ENCODE measurements at regions not wholly inside any gene's neighbourhood (a gene's known extent, or its start where the extent isn't known, plus 50 kb on each side); places are given as distances from the start of the nearest gene placed in this dataset.

GRCh38 chrX:39201305-39201990 lies 400.2 kb downstream of the MID1IP1 start:
- no peak overlapping the region for H3K27ac ChIP-seq
- DNase-seq (ENCODE audit: low spot score) (no peak), ATAC-seq (ENCODE audit: insufficient number of reproducible peaks, low FRiP score, low read depth) (no peak)
- TF ChIP-seq CTCF (IDR thresholded peaks at IDR 0.05), result no peak
- H3K9me3 ChIP-seq, result no peaks in the 10 kb centered on the region
- H3K4me1 ChIP-seq (ENCODE audit: control insufficient read depth in 1 of 2, low read depth in 2 of 2), result peaks cover 0 to 10% of the 10 kb centered on the region in 2 donors
- H3K27me3 ChIP-seq (replicated peaks; ENCODE audit: insufficient read depth), result no peaks in the 10 kb centered on the region
- H3K4me3 ChIP-seq, result no peak overlapping the region
- H3K36me3 ChIP-seq, result no peaks in the 10 kb centered on the region

DNA sequence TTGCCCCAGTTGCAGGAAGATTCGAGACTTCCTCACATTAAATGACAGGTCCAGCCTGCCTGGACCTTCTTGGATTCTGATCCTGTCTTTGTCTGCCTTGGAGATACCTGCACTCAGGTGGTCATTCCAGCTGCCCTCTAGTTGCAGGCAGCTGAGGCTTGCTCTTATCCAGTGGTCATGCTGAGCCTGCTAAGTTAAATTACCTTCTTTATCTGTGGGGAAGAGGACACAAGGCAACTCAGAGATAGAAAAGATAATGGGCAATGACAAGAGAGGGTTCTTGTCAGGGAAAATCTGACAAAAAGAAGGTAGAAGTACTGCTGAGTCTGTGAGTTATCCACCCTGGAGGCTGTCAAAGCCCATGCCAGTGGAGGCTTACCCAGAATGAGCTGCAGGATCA lies 401.4 kb downstream of the MID1IP1 start:
- Histone ChIP-seq H3K27me3 (replicated peaks; ENCODE audit: insufficient read depth) (no peaks in the 10 kb centered on the region), H3K4me1 (ENCODE audit: control insufficient read depth in 1 of 2, low read depth in 2 of 2) (no peaks in the 10 kb centered on the region)
- no peak for TF ChIP-seq CTCF (IDR thresholded peaks at IDR 0.05)

GRCh38 chrX:39203427-39203826 lies 402.2 kb downstream of the MID1IP1 start:
- Histone ChIP-seq H3K4me3 (no peak overlapping the region), H3K27ac (no peak overlapping the region), H3K27me3 (replicated peaks; ENCODE audit: insufficient read depth) (no peaks in the 10 kb centered on the region), H3K4me1 (ENCODE audit: control insufficient read depth in 1 of 2, low read depth in 2 of 2) (no peaks in the 10 kb centered on the region), H3K36me3 (no peaks in the 10 kb centered on the region), H3K9me3 (no peaks in the 10 kb centered on the region)
- no peak for ATAC-seq (ENCODE audit: insufficient number of reproducible peaks, low FRiP score, low read depth)
- no peak for DNase-seq (ENCODE audit: low spot score)
- TF ChIP-seq CTCF (IDR thresholded peaks at IDR 0.05), result no peak

More for the DNA sequence above, 401.4 kb downstream of the MID1IP1 start:
- DNase-seq (ENCODE audit: low spot score), result no peak
- Histone ChIP-seq H3K27ac (no peak overlapping the region), H3K9me3 (no peaks in the 10 kb centered on the region), H3K4me3 (no peak overlapping the region), H3K36me3 (no peaks in the 10 kb centered on the region)
- no peak for ATAC-seq (ENCODE audit: insufficient number of reproducible peaks, low FRiP score, low read depth)

- no peak for ATAC-seq (ENCODE audit: insufficient number of reproducible peaks, low FRiP score, low read depth)
Observed at GRCh38 chrX:39204353-39204752, 403.1 kb downstream of the MID1IP1 start.

GRCh38 chrX:39204945-39205344 lies 403.7 kb downstream of the MID1IP1 start:
- no peak overlapping the region for H3K4me3 ChIP-seq
- no peaks in the 10 kb centered on the region for H3K27me3 ChIP-seq (replicated peaks; ENCODE audit: insufficient read depth)
- no peak for TF ChIP-seq CTCF (IDR thresholded peaks at IDR 0.05)
- DNase-seq (ENCODE audit: low spot score) (no peak), ATAC-seq (ENCODE audit: insufficient number of reproducible peaks, low FRiP score, low read depth) (no peak)
- H3K27ac ChIP-seq, result no peak overlapping the region
- H3K9me3 ChIP-seq, result no peaks in the 10 kb centered on the region
- no peaks in the 10 kb centered on the region for H3K36me3 ChIP-seq
- no peaks in the 10 kb centered on the region for H3K4me1 ChIP-seq (ENCODE audit: control insufficient read depth in 1 of 2, low read depth in 2 of 2)

More at GRCh38 chrX:39204353-39204752, 403.1 kb downstream of the MID1IP1 start:
- no peak overlapping the region for H3K27ac ChIP-seq
- DNase-seq (ENCODE audit: low spot score), result no peak
- H3K4me1 ChIP-seq (ENCODE audit: control insufficient read depth in 1 of 2, low read depth in 2 of 2), result no peaks in the 10 kb centered on the region
- H3K36me3 ChIP-seq, result no peaks in the 10 kb centered on the region
- H3K27me3 ChIP-seq (replicated peaks; ENCODE audit: insufficient read depth), result no peaks in the 10 kb centered on the region
- no peaks in the 10 kb centered on the region for H3K9me3 ChIP-seq
- TF ChIP-seq CTCF (IDR thresholded peaks at IDR 0.05), result no peak
- no peak overlapping the region for H3K4me3 ChIP-seq
